Fibroblast of lung (primary cell): ENCODE measurements at regions not wholly inside any gene's neighbourhood (a gene's known extent, or its start where the extent isn't known, plus 50 kb on each side); places are given as distances from the start of the nearest gene placed in this dataset.

ENCODE experiments used
- DNase-seq, 2 donors: peaks; one replicate each; pipeline versions ENCODE4 v3.0.0 to v3.0.0-alpha.2; 2010; ENCODE audit warnings: low read depth in 2 of 2
- H2AFZ ChIP-seq: 2 replicates; pipeline ENCODE4 v1.5.1; 2012; ENCODE audit warnings: low read length, control low read depth, inconsistent platforms
- H3K27ac ChIP-seq: 2 replicates; pipeline ENCODE4 v1.5.1; 2011; ENCODE audit warnings: low read length, control low read depth; ENCODE audit not compliant: insufficient read depth
- H3K27me3 ChIP-seq: 2 replicates; pipeline ENCODE4 v1.5.1; 2011; ENCODE audit warnings: mild to moderate bottlenecking, low read length; ENCODE audit not compliant: control insufficient read depth, insufficient read depth
- H3K36me3 ChIP-seq: 2 replicates; pipeline ENCODE4 v1.5.1; 2011; ENCODE audit warnings: low read length; ENCODE audit not compliant: control insufficient read depth, insufficient read depth
- H3K4me1 ChIP-seq: 2 replicates; pipeline ENCODE4 v1.5.1; 2011; ENCODE audit warnings: low read length; ENCODE audit not compliant: control insufficient read depth, insufficient read depth; ENCODE audit errors: extremely low read depth
- H3K4me2 ChIP-seq: 2 replicates; pipeline ENCODE4 v1.5.1; 2011; ENCODE audit warnings: low read length, control low read depth; ENCODE audit not compliant: insufficient read depth; ENCODE audit errors: extremely low read depth
- H3K4me3 ChIP-seq, 4 experiments: fragments of 200-600 bp in 1 of 4; sonication (generic) in 1 of 4; replicated peaks in 1 of 4; 2 replicates each; pipeline ENCODE4 v1.5.1; 2011 to 2016; ENCODE audit warnings: low read length in 4 of 4, low read depth in 3 of 4, mild to moderate bottlenecking in 3 of 4, control low read depth in 2 of 4, inconsistent platforms in 1 of 4, mixed read lengths in 1 of 4; ENCODE audit not compliant: insufficient read depth in 1 of 4; ENCODE audit errors: control extremely low read depth in 1 of 4
- H3K79me2 ChIP-seq: 2 replicates; pipeline ENCODE4 v1.5.1; 2012; ENCODE audit warnings: mild to moderate bottlenecking, low read length, inconsistent platforms; ENCODE audit not compliant: control insufficient read depth, insufficient read depth
- H3K9ac ChIP-seq: 2 replicates; pipeline ENCODE4 v1.5.1; 2011; ENCODE audit warnings: mild to moderate bottlenecking, low read length, control low read depth; ENCODE audit not compliant: insufficient read depth
- H3K9me3 ChIP-seq: 2 replicates; pipeline ENCODE4 v1.5.1; 2012; ENCODE audit warnings: low read depth, low read length; ENCODE audit not compliant: control insufficient read depth, insufficient read depth
- H4K20me1 ChIP-seq: 2 replicates; pipeline ENCODE4 v1.5.1; 2011; ENCODE audit warnings: low read length; ENCODE audit not compliant: control insufficient read depth, insufficient read depth; ENCODE audit errors: extremely low read depth
- CTCF ChIP-seq, 2 donors: IDR thresholded peaks in 1 of 2; conservative IDR thresholded peaks in 1 of 2; 1 replicate in 1 of 2; 2 replicates in 1 of 2; pipeline ENCODE4 v1.5.1; 2011 to 2012; ENCODE audit warnings: low read length in 2 of 2, control low read depth in 1 of 2, inconsistent platforms in 1 of 2, low read depth in 1 of 2, mild to moderate bottlenecking in 1 of 2
- EZH2 ChIP-seq: IDR thresholded peaks from 2 replicates; pipeline ENCODE4 v1.5.1; 2012; ENCODE audit warnings: low read length, control low read depth, mild to moderate bottlenecking; ENCODE audit errors: missing control alignments

DNA sequence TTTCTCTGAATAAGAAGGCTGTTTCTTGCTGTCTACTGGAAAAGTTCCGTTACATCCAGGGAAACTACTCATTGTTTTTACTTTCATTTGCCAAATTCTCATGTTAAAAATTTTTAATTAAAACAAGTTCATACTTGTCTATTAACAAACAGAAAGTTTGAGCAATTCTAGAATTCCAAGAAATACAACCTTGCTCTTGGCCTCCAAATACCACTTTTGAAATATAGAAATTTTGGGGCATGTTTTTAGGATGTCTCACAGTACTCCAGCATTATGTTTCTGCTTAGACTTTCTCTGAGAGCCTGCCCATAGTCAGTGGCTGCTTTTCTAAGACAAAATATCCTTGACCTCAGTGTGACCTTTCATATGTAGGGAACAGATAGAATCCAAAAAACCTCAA, 228.7 kb upstream of the RND3 start:
- Histone ChIP-seq H3K27ac (no peak overlapping the region), H3K27me3 (no peaks in the 10 kb centered on the region), H4K20me1 (no peaks in the 10 kb centered on the region), H2AFZ (no peak overlapping the region), H3K36me3 (no peaks in the 10 kb centered on the region), H3K4me3 (no peak overlapping the region), H3K4me1 (no peaks in the 10 kb centered on the region), H3K9me3 (no peaks in the 10 kb centered on the region), H3K9ac (no peak overlapping the region), H3K4me2 (no peak overlapping the region), H3K79me2 (no peaks in the 10 kb centered on the region)
- DNase-seq: peak in 1 of 2 donors; percentile 15
- TF ChIP-seq EZH2 (no peak), CTCF (conservative IDR thresholded peaks at IDR 0.05 in 1 of 2, IDR thresholded peaks at IDR 0.05 in 1 of 2; ENCODE audit: low read depth in 1 of 2, low read length in 2 of 2) (no peak)

- Histone ChIP-seq H3K9ac (no peak overlapping the region), H3K4me3 (no peak overlapping the region), H4K20me1 (no peaks in the 10 kb centered on the region), H3K4me2 (no peak overlapping the region), H3K36me3 (no peaks in the 10 kb centered on the region), H3K27me3 (no peaks in the 10 kb centered on the region), H3K79me2 (no peaks in the 10 kb centered on the region), H3K27ac (no peak overlapping the region), H3K9me3 (no peaks in the 10 kb centered on the region), H3K4me1 (no peaks in the 10 kb centered on the region), H2AFZ (no peak overlapping the region)
- no peak for TF ChIP-seq EZH2
- TF ChIP-seq CTCF (conservative IDR thresholded peaks at IDR 0.05 in 1 of 2, IDR thresholded peaks at IDR 0.05 in 1 of 2; ENCODE audit: low read depth in 1 of 2, low read length in 2 of 2): no peak
- no peak for DNase-seq
These were observed 228.0 kb upstream of the RND3 start for GRCh38 chr2:150715501-150715900.

GRCh38 chr2:150710916-150711315, 223.4 kb upstream of the RND3 start:
- no peak overlapping the region for H3K27ac ChIP-seq
- H3K79me2 ChIP-seq: no peaks in the 10 kb centered on the region
- DNase-seq: no peak
- no peak overlapping the region for H3K9ac ChIP-seq
- no peaks in the 10 kb centered on the region for H3K9me3 ChIP-seq
- no peaks in the 10 kb centered on the region for H4K20me1 ChIP-seq
- H3K4me1 ChIP-seq: no peaks in the 10 kb centered on the region
- no peaks in the 10 kb centered on the region for H3K36me3 ChIP-seq
- no peak overlapping the region for H3K4me3 ChIP-seq
- no peak overlapping the region for H3K4me2 ChIP-seq
- H3K27me3 ChIP-seq: no peaks in the 10 kb centered on the region
- TF ChIP-seq CTCF (conservative IDR thresholded peaks at IDR 0.05 in 1 of 2, IDR thresholded peaks at IDR 0.05 in 1 of 2; ENCODE audit: low read depth in 1 of 2, low read length in 2 of 2) (no peak), EZH2 (no peak)
- H2AFZ ChIP-seq: no peak overlapping the region
